HepG2 (cell line): ENCODE measurements at regions not wholly inside any gene's neighbourhood (a gene's known extent, or its start where the extent isn't known, plus 50 kb on each side); places are given as distances from the start of the nearest gene placed in this dataset.

Source experiments
- ATAC-seq: fragments of 200-7000 bp; cut with Tn5 transposase; 3 replicates; pipeline ENCODE4 v1.9.1; 2020; ENCODE audit warnings: mild to moderate bottlenecking, moderate library complexity
- BruUV-seq: library from RNA; stranded (reverse); fragments of 400-500 nt; replicated peaks from 2 replicates; lab custom pipeline; 2021; lab: Mats Ljungman, UMichigan
- CTCF ChIA-PET: fragments of 300-600 bp; formaldehyde crosslinking; extraction: SDS; loops from one replicate; lab custom pipeline; 2021; ENCODE audit warnings: low total read pairs, inconsistent platforms, low intra/inter-chr PET ratio; lab: Yijun Ruan, JAX
- POLR2A ChIA-PET: fragments of 350-600 bp; sonication (Branson Sonifier 250); formaldehyde crosslinking; loops from one replicate; lab custom pipeline; 2020; ENCODE audit warnings: antibody characterized with exemption, inconsistent platforms; lab: Yijun Ruan, JAX
- DNase-seq: peaks from one replicate; pipeline ENCODE4 v3.0.0-alpha.2; 2015; ENCODE audit warnings: low spot score
- FAIRE-seq: peaks from 3 replicates; lab custom pipeline; 2011; peaks lifted over from hg19 to GRCh38; lab: Jason Lieb, UNC
- H2AFZ ChIP-seq: one replicate; pipeline ENCODE4 v1.6.1; 2011; ENCODE audit warnings: low read length, inconsistent platforms
- H3K27ac ChIP-seq: fragments of 300-600 bp; 3 replicates; pipeline ENCODE4 v1.8.0; 2011; ENCODE audit warnings: mixed run types, mild to moderate bottlenecking, mixed read lengths, low read length, inconsistent platforms; ENCODE audit not compliant: insufficient read depth; ENCODE audit errors: extremely low read length
- H3K27me3 ChIP-seq, 2 experiments: fragments of 200-600 bp in 1 of 2; 2 replicates in 1 of 2; 3 replicates in 1 of 2; pipeline versions ENCODE4 v1.6.0 to v1.8.0; 2011; ENCODE audit warnings: low read length in 2 of 2, mild to moderate bottlenecking in 2 of 2, moderate library complexity in 2 of 2, inconsistent platforms in 1 of 2; ENCODE audit not compliant: insufficient read depth in 2 of 2, control insufficient read depth in 1 of 2
- H3K36me3 ChIP-seq, 2 experiments: fragments of 200-600 bp in 1 of 2; replicated peaks in 1 of 2; 2 replicates in 1 of 2; 3 replicates in 1 of 2; pipeline versions ENCODE4 v1.5.1 to v1.8.0; 2011; ENCODE audit warnings: low read length in 2 of 2, inconsistent platforms in 1 of 2; ENCODE audit not compliant: insufficient read depth in 2 of 2, control insufficient read depth in 1 of 2
- H3K4me1 ChIP-seq: 2 replicates; pipeline ENCODE4 v1.5.1; 2012; ENCODE audit warnings: low read length, inconsistent platforms; ENCODE audit not compliant: insufficient read depth
- H3K4me2 ChIP-seq: 2 replicates; pipeline ENCODE4 v1.6.0; 2011; ENCODE audit warnings: low read depth, low read length, inconsistent platforms
- H3K4me3 ChIP-seq, 3 experiments: fragments of 200-600 bp in 1 of 3; sonication (generic), shearing (Covaris generic) in 1 of 3; replicated peaks in 1 of 3; 2 replicates each; pipeline ENCODE4 v1.5.1; 2011 to 2016; ENCODE audit warnings: low read length in 3 of 3, inconsistent platforms in 2 of 3, low read depth in 2 of 3, mild to moderate bottlenecking in 2 of 3, control low read depth in 1 of 3, mixed read lengths in 1 of 3; ENCODE audit not compliant: insufficient read depth in 1 of 3
- H3K79me2 ChIP-seq: one replicate; pipeline ENCODE4 v1.6.1; 2011; ENCODE audit warnings: low read length, inconsistent platforms; ENCODE audit not compliant: insufficient read depth
- H3K9ac ChIP-seq: 2 replicates; pipeline ENCODE4 v1.6.0; 2011; ENCODE audit warnings: mild to moderate bottlenecking, low read depth, low read length, inconsistent platforms; ENCODE audit not compliant: insufficient read depth
- H3K9me3 ChIP-seq: 2 replicates; pipeline ENCODE4 v1.5.1; 2012; ENCODE audit warnings: mild to moderate bottlenecking, low read length
- H4K20me1 ChIP-seq: 2 replicates; pipeline ENCODE4 v1.6.0; 2011; ENCODE audit warnings: inconsistent platforms, mild to moderate bottlenecking, low read length, moderate library complexity; ENCODE audit not compliant: insufficient read depth
- CEBPB ChIP-seq: IDR thresholded peaks from 2 replicates; pipeline ENCODE4 v1.6.1; 2011; ENCODE audit warnings: low read depth, low read length, improper control_type of control experiment, borderline replicate concordance
- MAFF ChIP-seq: IDR thresholded peaks from 2 replicates; pipeline ENCODE4 v1.6.1; 2011; ENCODE audit warnings: low read depth, low read length, improper control_type of control experiment
- MAFK ChIP-seq, 2 experiments: IDR thresholded peaks in 1 of 2; conservative IDR thresholded peaks in 1 of 2; 2 replicates each; pipeline ENCODE4 v1.6.1; 2011; ENCODE audit warnings: improper control_type of control experiment in 2 of 2, low read length in 2 of 2
- NRL ChIP-seq: sonication (generic); formaldehyde crosslinking; IDR thresholded peaks from 2 replicates; pipeline ENCODE4 v1.5.0; 2020; ENCODE audit warnings: missing genetic modification reagents, mild to moderate bottlenecking, moderate library complexity, borderline replicate concordance
- RXRA ChIP-seq: sonication (generic); formaldehyde crosslinking; IDR thresholded peaks from 2 replicates; pipeline ENCODE4 v1.5.1; 2020; ENCODE audit warnings: missing genetic modification reagents
- SRY ChIP-seq: sonication (generic); formaldehyde crosslinking; IDR thresholded peaks from 2 replicates; pipeline ENCODE4 v1.8.0; 2022; ENCODE audit warnings: mild to moderate bottlenecking, missing genetic modification reagents
- WGBS: methylation state at CpG from one replicate; pipeline ENCODE4 v1.1.6; 2017; ENCODE audit warnings: low lambda C conversion rate; 5-methylcytosine and 5-hydroxymethylcytosine counted together
- in situ Hi-C: cut with HindIII; loops from 2 replicates; pipeline ENCODE4 v1.10.0; 2017; ENCODE audit warnings: low pct_unique_long_range_greater_than_20kb; ENCODE audit not compliant: extremely low pct_ligation_motif_present
- intact Hi-C: fragments of 100-400 bp; cut with micrococcal nuclease; formaldehyde crosslinking; loops from one replicate; pipeline ENCODE4 v1.10.0; 2022; ENCODE audit not compliant: unreplicated experiment
- TF ChIP-seq, protein P1 (sequence below): sonication (generic); formaldehyde crosslinking; IDR thresholded peaks from 2 replicates; pipeline ENCODE4 v1.4.0; 2020; ENCODE audit warnings: mild to moderate bottlenecking, missing genetic modification reagents
- TF ChIP-seq, protein P2 (sequence below): sonication (generic); IDR thresholded peaks from 2 replicates; pipeline ENCODE4 v1.6.1; 2016; ENCODE audit warnings: low read depth, borderline replicate concordance

DNA sequence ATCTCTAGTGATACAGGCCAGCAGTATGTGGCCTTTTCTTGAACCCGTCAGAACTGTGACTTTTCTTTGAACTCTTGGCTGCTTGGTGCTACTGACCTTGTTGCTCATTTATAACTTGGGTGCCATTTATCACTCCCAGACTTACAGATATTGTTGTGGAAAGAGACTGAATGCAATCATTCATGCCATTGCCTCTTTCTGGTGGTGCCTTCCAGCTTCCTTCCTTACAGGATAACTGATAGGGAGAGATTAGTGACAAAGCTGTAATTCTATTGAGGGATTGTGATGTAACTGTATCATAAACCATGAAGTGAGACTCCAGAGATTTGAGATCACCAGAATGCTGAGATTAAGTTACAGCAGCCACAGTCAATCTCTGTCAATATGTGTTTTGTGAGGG is 256.5 kb downstream of the USP25 start (continued):
- TF ChIP-seq CEBPB: no peak
- TF ChIP-seq RXRA (CRISPR knock-in tag): no peak
- no peak for TF ChIP-seq NRL (CRISPR knock-in tag)
- TF ChIP-seq, protein P1, sequence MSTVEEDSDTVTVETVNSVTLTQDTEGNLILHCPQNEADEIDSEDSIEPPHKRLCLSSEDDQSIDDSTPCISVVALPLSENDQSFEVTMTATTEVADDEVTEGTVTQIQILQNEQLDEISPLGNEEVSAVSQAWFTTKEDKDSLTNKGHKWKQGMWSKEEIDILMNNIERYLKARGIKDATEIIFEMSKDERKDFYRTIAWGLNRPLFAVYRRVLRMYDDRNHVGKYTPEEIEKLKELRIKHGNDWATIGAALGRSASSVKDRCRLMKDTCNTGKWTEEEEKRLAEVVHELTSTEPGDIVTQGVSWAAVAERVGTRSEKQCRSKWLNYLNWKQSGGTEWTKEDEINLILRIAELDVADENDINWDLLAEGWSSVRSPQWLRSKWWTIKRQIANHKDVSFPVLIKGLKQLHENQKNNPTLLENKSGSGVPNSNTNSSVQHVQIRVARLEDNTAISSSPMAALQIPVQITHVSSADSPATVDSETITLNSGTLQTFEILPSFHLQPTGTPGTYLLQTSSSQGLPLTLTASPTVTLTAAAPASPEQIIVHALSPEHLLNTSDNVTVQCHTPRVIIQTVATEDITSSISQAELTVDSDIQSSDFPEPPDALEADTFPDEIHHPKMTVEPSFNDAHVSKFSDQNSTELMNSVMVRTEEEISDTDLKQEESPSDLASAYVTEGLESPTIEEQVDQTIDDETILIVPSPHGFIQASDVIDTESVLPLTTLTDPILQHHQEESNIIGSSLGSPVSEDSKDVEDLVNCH (CRISPR knock-in tag): no peak
- TF ChIP-seq, protein P2, sequence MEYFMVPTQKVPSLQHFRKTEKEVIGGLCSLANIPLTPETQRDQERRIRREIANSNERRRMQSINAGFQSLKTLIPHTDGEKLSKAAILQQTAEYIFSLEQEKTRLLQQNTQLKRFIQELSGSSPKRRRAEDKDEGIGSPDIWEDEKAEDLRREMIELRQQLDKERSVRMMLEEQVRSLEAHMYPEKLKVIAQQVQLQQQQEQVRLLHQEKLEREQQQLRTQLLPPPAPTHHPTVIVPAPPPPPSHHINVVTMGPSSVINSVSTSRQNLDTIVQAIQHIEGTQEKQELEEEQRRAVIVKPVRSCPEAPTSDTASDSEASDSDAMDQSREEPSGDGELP: no peak

DNA sequence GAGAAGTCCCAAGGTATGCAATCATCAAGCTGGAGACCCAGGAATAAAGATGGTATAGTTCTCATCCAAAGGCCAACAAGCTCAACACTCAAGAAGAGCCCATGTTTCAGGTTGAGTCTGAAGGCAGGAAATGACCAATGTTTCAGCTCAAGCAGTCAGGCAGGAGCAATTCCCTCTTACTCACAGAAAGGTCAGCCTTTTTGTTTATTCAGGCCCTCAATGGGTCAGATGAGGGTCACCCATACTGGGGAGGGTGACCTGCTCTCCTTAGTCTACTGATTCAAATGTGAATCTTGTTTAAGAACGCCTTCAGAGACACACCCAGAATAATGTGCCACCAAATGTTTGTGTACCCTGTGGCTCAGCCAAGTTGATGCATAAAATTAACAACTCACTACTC is 262.4 kb downstream of the USP25 start:
- 0% methylated on average over 1 of the region's 1 CpG for WGBS
- intact Hi-C loops (no loop called here), in situ Hi-C loops (no loop called here)
- no peak for ATAC-seq
- Histone ChIP-seq H3K4me2 (no peak overlapping the region), H3K27me3 (no peaks in the 10 kb centered on the region), H3K4me1 (no peaks in the 10 kb centered on the region), H4K20me1 (no peaks in the 10 kb centered on the region), H3K9ac (no peak overlapping the region), H2AFZ (no peak overlapping the region), H3K27ac (no peak overlapping the region), H3K36me3 (no peaks in the 10 kb centered on the region), H3K9me3 (no peaks in the 10 kb centered on the region), H3K4me3 (no peak overlapping the region), H3K79me2 (no peaks in the 10 kb centered on the region)
- CTCF ChIA-PET: no interaction called here
- TF ChIP-seq SRY (CRISPR knock-in tag) (no peak), MAFF (peak; percentile 36; the same call in 1 of the 2 replicates), MAFK (conservative IDR thresholded peaks at IDR 0.05 in 1 of 2, IDR thresholded peaks at IDR 0.05 in 1 of 2; ENCODE audit: low read length in 2 of 2) (0 out of 4 replicates have a peak, but pooled peaks have one; percentile 5 to 32)
- FAIRE-seq: no peak
- POLR2A ChIA-PET: no interaction called here
- DNase-seq: no peak
- BruUV-seq: no TSS peak
